ENCODE measurements at regions not wholly inside any gene's neighbourhood (a gene's known extent, or its start where the extent isn't known, plus 50 kb on each side); places are given as distances from the start of the nearest gene placed in this dataset.

DNA sequence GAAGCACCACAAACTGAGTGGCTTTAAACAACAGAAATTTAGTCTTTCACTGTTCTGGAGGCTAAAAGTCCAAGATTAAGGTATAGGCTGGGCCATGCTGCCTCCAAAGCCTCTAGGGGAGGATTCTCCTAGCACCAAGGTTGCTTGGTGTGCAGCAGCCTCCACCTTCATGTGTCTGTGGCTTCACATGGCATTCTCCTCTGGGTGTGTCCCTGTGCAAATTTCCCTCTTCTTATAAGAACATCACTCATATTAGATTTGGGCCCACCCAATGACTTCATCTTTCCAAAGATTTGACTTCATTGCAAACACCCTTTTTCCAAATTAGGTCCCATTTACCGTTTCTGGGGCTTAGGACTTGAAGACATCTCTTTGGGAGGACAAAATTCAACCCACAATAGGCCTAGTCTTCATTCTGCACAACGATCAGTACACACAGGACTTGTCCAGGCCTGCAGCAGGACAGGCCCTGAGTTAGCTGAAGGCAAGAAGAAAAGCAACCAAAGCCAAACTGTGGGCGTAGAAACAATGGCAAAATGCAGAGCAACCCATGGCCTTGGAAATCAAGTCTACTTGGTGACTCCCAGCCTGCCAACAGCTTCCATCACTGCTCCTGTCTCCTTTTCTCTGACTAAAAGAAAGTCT lies 521.2 kb upstream of the NBEA start:
- no peak for FAIRE-seq

DNA sequence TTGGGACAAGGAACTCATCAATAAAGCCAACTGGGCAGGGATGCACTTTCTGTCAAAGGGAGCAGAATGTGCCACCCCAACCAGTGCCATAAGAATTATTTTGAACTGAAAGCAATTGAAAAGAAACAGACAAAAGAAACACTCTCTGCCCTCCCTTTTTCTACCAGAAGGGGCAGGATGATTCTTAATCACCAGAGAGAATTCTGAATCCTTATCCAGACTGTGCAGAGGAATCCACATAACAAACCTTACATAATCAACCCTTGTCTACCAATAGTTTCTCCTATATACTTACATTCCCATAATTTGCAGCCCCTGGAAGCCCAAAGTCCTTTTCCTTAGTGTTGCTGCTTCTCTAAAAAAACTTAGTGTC lies 520.7 kb upstream of the NBEA start:
- no peak for FAIRE-seq

DNA sequence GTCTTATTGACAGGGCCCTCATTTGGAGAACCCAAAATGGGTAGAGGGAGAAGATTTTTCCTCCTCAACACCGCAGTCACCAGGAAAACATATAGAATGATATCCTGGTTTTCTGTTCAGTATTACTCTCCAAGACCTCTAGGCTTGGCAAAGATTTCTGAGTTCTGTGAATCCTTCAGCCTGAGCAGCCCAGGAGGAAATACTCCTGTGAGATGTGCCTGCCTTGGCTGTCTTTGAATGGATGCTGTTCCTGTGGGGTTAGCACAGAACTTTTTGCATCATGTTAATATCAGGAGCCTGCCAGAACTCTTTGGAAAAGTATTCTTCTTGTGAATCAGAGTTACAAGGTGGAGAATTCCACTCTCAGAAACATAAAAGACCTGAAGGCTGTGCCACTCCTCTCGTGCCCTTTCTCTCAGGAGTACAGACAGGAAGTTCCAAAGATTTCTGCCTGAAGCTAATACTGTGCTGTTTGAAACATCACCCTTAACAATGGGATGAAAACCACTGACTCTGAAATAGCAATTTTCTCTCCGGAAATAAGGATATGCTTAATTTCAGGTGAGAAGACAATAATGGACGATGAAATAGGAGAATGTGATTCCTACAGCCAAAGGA lies 520.1 kb upstream of the NBEA start:
- no peak for FAIRE-seq

DNA sequence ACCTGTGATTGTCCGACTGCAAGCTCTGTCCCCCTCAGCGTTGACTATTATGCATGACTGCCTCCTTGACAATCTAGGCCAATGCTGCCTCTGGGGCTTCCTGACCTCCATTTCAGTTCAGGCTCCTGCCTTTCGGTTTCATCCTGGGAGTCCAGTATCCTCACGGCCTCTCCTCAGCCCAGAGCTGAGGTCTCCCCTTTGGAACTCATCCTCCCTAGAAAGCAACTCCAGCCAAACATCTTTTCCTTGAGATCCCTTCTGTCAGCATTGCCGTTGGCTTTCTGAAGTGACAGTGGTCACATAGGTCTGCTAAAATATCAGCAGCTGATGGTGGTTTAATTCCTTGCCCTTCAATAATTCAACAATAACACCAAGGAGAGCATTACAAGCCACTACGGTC lies 519.1 kb upstream of the NBEA start:
- no peak for FAIRE-seq

DNA sequence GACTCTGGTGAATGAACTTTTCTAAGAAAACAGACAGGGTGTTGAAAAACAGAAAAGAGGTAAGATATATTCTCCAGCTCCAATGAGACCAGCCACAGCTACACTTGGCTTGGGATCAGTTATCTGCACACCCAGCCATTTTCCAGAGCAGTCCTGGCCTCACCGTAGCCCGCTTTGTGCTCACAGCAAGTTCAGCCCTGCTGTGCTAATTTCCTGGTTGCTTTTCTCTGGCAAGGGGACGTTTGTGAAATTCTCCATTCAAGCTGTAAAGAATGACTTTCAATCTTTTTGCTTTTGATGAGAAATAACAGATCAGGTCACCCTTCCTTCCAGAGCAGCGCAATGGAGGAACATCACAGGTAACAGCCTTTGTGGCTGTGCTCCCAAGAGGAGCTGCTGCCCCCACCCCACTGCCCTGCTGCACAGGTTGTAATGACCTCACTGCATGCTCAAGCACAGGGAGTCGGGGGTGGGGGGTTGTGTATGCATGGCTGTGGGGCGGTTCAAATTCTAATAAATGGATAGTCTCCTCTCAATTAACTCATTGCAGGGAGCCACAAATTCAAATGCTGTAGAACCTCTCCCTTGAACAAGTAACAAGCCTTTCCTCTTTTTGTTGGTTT lies 516.6 kb upstream of the NBEA start:
- FAIRE-seq, result no peak

DNA sequence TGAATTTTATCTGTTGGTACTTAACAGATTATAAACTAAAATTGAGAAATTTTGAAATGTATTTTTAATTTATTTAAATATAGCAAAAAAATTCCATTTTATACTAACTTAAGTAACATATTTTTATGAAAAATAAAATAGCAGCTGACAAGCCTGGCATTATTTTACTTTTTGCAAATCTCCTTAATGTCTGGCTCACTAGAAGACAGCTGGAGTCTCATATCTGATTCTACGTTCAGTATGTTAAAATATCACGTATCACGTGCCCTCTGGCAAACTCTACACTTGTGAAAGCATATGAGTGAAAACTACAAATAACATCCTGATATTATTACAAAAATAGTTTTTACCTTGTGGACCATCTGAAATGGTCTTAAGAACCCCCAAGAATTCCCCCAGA lies 513.2 kb upstream of the NBEA start:
- peak; percentile 56 for FAIRE-seq

DNA sequence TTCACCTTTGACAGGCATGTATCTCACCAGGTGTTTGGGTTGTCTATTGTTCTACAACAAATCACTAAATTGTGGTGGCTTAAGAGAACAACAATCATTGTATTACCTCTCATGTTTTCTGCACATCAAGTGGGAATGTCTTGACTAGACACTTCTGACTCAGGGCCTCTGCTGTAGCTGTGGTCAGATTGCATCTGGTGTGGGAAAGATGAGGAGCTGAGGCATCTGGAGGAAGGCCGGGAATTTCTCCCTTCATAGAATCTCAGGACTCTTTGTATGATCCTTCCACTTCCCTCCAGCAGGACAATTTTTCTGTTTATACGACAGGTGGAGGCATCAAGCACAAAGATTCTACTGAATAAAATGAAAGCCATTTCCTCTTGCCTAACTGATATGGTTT lies 511.8 kb upstream of the NBEA start:
- no peak for FAIRE-seq

DNA sequence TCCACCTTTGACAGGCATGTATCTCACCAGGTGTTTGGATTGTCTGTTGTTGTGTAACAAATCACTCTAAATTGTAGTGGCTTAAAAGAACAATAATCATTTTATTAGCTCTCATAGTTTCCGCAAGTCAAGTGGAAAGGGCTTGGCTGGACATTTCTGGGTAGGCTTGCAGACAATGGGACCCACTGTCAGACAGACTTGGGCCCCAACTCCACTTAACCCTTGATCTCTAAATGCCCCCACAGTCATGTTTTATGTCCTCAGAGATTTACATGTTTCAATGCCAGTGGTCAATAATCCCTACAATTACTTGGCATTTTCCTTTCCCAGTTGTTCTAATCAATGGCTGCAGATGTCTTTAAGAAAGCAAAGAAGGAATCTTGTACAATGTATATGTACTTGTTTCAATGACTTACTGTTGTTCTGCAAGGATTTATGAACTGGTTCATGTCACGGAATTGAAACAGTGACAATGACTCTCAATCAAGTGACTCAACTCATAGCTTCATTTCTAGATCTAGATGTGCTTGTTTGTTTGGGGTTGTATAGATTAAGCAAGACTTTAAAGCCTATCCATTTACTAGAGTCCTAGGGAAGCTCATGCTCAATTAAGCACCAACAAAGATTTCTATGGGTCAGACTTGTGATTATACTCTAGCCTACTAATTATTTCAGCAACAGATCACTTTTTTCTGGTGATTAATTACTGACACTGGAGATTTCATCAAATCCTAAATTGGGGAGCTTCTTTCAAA lies 510.1 kb upstream of the NBEA start:
- no peak for FAIRE-seq

DNA sequence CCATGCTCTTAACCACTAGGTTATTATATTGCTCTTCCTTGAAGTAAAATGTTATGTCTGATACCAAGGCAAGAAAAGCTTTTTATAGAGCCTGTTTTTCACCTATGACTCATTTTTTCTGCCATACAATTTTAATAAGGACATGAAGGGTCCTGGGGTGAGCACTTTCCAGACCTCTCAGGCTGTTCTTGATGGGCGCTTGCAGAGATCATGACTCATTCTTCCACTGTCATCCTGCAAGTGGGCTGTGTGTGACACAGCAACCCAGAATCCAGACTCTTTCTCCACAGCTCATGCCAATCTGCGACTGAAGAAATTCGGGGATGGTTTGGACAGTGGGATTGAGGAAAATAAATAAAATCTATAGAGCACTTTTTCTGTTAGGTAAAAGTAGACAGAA lies 506.7 kb upstream of the NBEA start:
- FAIRE-seq, result no peak

DNA sequence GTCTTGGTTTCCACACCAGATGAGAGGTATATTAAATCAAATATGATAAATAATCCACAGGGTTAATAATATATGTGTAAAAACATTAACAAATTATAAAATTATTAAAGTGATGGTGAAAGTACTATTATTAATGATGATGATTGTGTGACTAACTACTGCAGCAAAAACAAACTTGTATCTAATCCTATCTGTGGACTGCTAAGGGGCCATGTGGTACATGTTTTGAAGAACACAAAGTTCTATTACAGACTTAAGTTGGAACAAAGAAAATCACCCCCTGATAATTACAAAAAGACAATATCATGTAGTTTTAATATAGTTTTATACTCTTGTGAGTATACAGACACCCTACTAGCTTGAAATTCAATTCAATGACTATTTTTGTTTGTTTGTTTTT lies 504.2 kb upstream of the NBEA start:
- peak; percentile 11 for FAIRE-seq

DNA sequence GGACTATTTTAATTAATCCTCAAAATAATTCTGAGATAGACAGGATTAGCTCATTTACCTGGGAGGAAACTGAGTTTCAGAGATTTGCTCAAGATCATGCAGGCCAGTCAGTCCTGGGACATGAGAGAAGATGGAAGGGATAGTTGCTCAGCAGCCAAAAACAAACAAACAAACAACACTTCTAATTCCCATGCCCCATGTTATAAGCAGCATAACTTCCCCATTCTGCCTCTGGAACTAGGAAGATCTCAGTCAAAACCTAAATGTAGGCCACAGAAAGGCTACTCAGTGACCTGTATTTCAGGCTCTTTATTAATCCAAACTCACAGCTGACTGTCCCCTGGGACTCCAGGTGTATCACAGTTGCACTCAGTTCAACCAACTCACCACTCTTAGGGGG lies 489.2 kb upstream of the NBEA start:
- FAIRE-seq, result no peak

DNA sequence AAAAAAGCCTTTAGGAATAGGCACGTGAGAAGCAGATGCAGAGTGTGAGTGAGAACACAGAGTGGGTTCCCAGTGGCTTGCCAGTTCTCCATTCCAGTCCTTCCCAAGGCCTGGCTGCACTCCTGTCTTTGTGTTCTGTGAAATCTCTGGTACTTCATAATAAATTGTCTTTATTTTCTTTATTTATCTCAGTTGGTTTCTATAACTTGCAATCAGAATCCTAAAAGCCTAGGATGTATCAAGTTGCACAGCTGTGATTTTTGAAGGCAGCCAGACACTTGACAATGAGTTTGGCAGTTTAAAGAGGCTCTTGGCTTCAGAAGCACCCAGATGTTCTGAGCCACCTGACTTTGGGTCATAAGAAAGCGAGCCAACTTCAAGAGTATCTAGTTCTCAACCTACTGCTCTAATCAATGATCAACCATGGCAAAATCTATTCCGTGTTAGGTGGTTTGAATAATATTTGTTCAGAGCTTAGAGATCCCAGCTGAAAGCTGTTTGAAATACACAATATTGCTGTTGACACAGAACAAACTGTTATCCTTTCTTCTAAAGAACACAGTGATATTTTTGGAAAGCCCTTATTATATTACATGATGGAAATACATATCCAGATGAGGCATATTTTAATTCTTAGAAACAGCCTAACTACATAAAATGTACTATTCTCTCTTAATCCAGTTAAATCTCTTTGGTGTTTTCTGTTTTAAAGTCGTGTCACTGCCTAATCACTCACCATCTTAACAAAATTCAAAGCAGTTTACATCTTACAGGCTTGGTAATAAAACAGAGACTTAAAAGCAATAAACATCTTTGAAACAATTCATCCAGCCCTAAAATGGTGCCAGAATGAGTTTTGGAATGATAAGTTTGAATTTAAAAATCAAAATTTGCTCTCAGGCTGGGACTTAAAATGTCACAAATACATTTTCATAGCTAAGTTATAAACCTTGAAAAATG lies 483.0 kb upstream of the NBEA start:
- no peak for FAIRE-seq

DNA sequence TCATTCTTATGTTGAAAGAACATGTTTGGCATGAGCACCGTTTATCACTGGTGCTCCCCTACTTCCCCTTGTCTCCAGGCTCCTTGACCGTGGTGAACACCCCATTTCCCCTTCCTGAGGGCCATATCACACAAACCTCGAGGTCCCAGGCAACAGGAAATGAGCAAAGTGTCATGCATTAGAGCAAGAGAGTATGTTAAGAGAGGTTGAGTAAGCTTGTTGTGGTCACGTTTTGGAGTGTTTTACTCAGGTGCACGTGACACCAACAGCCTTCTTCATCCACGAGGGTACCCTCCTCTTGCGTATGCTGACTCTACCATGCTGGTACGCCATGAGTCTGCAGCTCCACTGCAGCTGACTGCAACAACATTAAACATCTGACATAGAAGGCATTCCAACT lies 482.2 kb upstream of the NBEA start:
- no peak for FAIRE-seq

DNA sequence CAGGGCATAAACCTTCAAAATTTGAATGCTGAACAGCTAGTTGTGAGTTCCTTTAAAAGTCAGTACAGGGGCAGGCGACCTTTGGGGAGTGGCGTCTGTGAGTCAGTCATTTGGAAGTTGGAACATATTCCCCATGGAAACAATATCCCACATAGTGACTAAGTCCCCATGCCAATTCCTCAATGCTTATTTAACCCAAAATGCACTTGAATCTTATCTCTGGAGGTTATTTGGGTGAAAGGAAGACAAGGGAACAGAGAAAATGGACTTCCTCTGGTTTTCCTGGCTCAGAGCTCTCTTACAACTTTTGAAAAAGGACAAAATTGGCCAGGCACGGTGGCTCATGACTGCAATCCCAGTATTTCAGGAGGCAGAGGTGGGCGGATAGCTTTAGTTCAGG lies 479.2 kb upstream of the NBEA start:
- no peak for FAIRE-seq

DNA sequence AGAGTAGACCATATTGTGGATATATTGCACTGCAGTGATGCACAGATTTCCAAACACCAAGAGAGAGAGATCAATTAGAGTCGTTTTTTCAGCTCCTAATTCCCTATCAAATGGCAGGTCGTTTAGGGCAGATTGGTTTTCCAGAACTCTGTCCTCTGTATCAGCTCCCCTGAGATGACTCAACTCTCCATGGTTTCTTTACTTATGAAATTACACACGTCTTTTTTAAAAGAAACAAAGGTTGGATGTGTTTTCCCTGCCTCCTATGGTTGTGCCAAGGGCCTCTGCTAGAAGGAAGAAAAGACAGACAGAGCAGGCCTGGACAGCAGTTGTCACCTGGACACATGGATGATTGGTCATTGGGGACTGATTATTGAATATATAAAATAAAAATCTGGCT lies 478.1 kb upstream of the NBEA start:
- no peak for FAIRE-seq

DNA sequence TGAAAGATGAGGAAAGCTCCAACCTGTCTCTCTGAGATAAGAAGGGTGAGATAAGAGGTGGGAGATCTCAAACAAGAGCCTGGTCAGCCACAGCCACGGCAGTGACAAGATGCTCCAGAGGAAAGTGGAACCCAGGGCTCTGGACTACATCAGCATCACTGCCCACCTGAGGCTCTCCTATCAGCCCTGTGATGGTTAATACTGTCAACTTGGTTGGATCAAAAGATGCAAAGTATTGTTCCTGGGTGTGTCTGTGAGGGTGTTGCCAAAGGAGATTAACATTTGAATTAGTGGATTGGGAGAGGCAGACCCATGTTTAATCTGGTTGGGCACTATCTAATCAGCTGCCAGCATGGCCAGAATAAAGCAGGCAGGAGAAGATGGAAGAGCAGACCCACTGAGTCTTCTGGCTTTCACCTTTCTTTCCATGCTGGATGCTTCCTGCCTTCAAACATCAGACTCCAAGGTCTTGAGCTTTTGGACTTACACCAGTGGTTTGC lies 476.6 kb upstream of the NBEA start:
- FAIRE-seq, result no peak

DNA sequence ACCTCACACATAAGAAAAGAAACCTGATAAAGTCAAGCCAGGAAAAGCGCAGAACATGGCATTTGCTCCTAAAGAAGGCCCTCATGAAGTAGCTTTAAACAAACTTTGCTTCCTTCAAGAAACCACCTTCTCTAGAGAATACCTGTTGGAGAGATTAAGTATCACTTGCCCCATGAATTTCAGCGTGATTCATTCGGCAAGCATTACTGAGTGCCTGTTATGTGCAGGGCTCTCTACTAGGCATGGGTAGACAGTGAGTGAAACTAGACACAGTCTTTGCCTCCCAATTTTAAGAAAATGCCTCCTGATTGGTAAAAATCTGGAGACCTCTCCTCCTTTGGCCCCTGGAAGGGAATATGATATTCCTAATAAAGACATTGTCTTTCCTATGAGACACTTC lies 475.8 kb upstream of the NBEA start:
- FAIRE-seq, result no peak

DNA sequence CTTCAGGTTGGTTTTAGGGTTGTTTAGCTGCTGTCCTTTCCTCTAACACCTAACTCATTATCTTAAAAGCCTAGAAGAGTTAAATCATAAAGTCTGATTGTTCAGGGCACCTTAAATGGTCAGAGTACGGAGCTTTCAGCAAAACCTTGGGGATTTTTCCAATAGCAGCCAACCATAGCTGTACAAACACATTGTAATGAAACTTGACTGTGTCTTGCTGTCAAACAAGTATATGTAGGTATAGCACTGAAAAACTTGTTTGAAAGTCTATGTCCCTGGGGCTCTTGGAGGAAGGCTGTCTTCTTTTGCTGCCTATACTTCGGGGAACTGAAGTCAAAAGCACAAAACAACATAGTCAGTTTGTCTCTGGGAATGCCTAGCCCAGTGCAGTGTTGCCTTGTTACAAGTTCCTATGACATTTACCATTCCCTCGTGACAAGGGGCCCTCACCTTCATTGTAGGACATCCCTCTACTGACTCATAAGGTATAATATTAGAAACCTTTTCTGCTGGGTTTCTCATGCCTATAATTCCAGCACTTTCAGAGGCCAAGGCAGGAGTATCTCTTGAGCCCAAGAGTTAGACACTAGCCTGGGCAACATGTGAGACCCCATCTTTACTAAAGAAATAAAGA lies 474.5 kb upstream of the NBEA start:
- FAIRE-seq, result no peak

DNA sequence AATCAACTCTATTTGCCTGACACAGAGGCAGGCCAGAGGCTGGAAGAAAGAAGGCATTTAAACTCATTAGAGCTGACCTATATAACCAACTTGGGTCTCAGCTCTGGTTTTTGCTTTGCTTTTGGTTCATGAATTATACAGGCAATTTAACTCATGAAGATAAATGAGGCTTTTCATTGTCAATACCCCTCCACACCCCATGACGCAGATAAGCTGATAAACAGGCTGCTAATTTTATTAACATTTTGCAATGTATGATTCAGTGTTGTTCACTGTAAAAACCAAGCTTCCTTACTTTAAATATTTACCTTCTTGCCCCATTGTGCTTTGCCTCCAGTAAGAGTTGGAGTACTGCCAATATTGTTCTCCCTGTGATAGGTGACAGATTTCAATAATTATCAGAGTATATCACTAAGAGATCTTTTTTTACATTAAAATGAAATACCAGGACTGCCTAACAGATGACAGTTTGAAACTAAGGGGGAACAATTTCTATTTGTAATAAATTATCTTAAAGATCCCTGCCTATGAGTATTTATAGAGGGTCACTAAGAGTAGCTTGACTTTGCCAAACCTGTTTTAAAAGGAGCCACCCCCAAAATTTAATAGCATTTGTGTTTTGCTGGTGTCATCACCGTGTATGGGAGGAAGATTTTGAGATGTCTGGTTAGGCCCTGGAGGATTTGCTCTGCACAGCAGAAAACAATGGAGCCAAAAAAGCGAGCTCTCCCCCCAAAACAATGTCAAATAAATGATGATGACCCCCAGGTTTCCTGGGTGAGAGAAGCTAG lies 472.7 kb upstream of the NBEA start:
- no peak for FAIRE-seq

DNA sequence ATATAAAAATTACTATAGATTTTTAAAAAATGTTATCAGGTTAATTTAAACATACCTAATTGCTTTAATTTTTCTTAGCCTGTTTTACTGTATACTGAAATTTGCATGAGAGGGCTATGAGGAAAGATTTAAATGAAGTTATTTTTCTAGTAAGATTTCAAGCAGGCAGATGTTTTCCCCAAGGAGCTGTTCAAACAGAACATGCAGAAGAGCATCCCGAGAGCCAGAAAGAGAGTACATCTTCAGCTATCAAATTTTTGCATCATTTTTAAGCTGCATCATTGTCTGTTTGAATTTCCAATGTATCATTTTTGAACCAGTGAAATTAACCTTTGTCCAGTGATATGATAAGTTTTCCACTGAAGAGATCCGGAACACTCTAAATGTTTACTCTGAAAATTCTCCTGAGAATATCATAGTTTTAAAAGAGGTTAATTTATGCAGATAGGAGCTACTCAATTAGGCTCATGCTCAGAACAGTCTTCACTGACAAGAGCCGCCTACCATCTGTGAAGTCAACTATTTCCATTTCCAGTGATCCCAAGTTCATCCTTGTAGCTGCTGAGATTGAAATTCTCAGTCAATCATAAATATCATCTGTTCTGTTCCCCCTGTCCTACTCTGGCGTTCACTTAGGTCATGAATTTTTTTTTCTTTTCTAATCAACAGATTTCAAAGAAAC lies 467.7 kb upstream of the NBEA start:
- FAIRE-seq, result no peak

DNA sequence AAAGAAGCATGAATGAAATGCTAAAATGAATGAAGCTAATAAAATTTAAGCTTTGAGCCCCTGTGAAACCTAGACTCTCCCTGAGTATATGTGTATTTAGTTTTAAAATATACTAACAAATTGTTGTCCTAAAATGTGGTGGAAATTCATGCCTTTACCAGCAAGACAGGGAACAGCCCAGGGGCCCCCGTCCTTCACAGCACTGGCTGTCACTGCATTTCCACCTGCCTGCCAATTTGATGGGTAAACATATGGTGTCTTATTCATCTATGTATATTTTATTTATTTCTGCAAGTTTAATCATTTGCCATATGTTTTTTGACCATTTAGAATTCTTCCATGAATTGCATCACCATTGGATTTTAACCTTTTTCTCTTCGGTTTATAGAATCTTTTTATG lies 463.7 kb upstream of the NBEA start:
- no peak for FAIRE-seq
